ENCODE measurements at regions not wholly inside any gene's neighbourhood (a gene's known extent, or its start where the extent isn't known, plus 50 kb on each side); places are given as distances from the start of the nearest gene placed in this dataset.

- DNase-seq: no peak
- H3K27me3 ChIP-seq: no peaks in the 10 kb centered on the region
- no peaks in the 10 kb centered on the region for H3K9me3 ChIP-seq
- no peak overlapping the region for H3K4me3 ChIP-seq
- H3K36me3 ChIP-seq: no peaks in the 10 kb centered on the region
- intact Hi-C loops (cut with DNase I; ENCODE audit: low total_unique reads): no loop called here
- no peaks in the 10 kb centered on the region for H3K4me1 ChIP-seq
- no peak for TF ChIP-seq POLR2A (IDR thresholded peaks at IDR 0.05)
- no peak for TF ChIP-seq CTCF (IDR thresholded peaks at IDR 0.05)
- no peak for TF ChIP-seq POLR2AphosphoS5 (IDR thresholded peaks at IDR 0.05)
- no peak for TF ChIP-seq EP300 (IDR thresholded peaks at IDR 0.05)
- no peak overlapping the region for H3K27ac ChIP-seq
These were observed 203.0 kb upstream of the CCDC179 start for GRCh38 chr11:23063276-23063675.

GRCh38 chr11:23078289-23078971 lies 218.2 kb upstream of the CCDC179 start:
- Histone ChIP-seq H3K27ac (no peak overlapping the region), H3K4me1 (no peaks in the 10 kb centered on the region), H3K36me3 (no peaks in the 10 kb centered on the region), H3K9me3 (no peaks in the 10 kb centered on the region), H3K4me3 (no peak overlapping the region), H3K27me3 (no peaks in the 10 kb centered on the region)
- 45 to 55% (median 50%) methylated on average over 5 of the region's 5 CpGs for WGBS, 5 donors
- TF ChIP-seq EP300 (IDR thresholded peaks at IDR 0.05) (no peak), CTCF (IDR thresholded peaks at IDR 0.05) (no peak), POLR2AphosphoS5 (IDR thresholded peaks at IDR 0.05) (no peak), POLR2A (IDR thresholded peaks at IDR 0.05) (no peak)
- DNase-seq: peak in 1 of 2 donors; percentile 34
- intact Hi-C loops (cut with DNase I; ENCODE audit: low total_unique reads): no loop called here

GRCh38 chr11:23079382-23079813 lies 219.1 kb upstream of the CCDC179 start:
- H3K4me1 ChIP-seq: no peaks in the 10 kb centered on the region
- no peaks in the 10 kb centered on the region for H3K36me3 ChIP-seq
- no peaks in the 10 kb centered on the region for H3K9me3 ChIP-seq
- H3K27me3 ChIP-seq: no peaks in the 10 kb centered on the region
- no peak overlapping the region for H3K4me3 ChIP-seq
- DNase-seq: no peak
- 42 to 52% (median 47%) methylated on average over 3 of the region's 3 CpGs for WGBS, 5 donors
- TF ChIP-seq CTCF (IDR thresholded peaks at IDR 0.05) (no peak), EP300 (IDR thresholded peaks at IDR 0.05) (no peak), POLR2AphosphoS5 (IDR thresholded peaks at IDR 0.05) (no peak), POLR2A (IDR thresholded peaks at IDR 0.05) (no peak)
- intact Hi-C loops (cut with DNase I; ENCODE audit: low total_unique reads): no loop called here
- no peak overlapping the region for H3K27ac ChIP-seq

- no peak for DNase-seq
- intact Hi-C loops (cut with DNase I; ENCODE audit: low total_unique reads): no loop called here
- no peak for TF ChIP-seq EP300 (IDR thresholded peaks at IDR 0.05)
- no peak for TF ChIP-seq POLR2AphosphoS5 (IDR thresholded peaks at IDR 0.05)
- TF ChIP-seq CTCF (IDR thresholded peaks at IDR 0.05): no peak
- no peak for TF ChIP-seq POLR2A (IDR thresholded peaks at IDR 0.05)
- no peaks in the 10 kb centered on the region for H3K27me3 ChIP-seq
- WGBS, 5 donors: 66 to 74% (median 72%) methylated on average over 4 of the region's 4 CpGs
- H3K27ac ChIP-seq: no peak overlapping the region
- H3K4me3 ChIP-seq: no peak overlapping the region
- H3K36me3 ChIP-seq: no peaks in the 10 kb centered on the region
- H3K4me1 ChIP-seq: no peaks in the 10 kb centered on the region
- no peaks in the 10 kb centered on the region for H3K9me3 ChIP-seq
These were observed 227.1 kb upstream of the CCDC179 start for GRCh38 chr11:23087407-23087806.

Data from stomach (tissue), 8 donors.